B cell (primary cell): ENCODE measurements at regions not wholly inside any gene's neighbourhood (a gene's known extent, or its start where the extent isn't known, plus 50 kb on each side); places are given as distances from the start of the nearest gene placed in this dataset.

Source experiments
- ATAC-seq: fragments of 200-7000 bp; cut with Tn5 transposase; one replicate; pipeline ENCODE4 v1.10.0; 2021; ENCODE audit warnings: low read depth, mild to moderate bottlenecking, moderate number of reproducible peaks, moderate library complexity
- CTCF ChIA-PET: fragments of 350-600 bp; sonication (Branson Sonifier 250); formaldehyde crosslinking; loops from one replicate; lab custom pipeline; 2021; ENCODE audit warnings: antibody characterized with exemption, inconsistent platforms; lab: Charles Lee
- POLR2A ChIA-PET: fragments of 350-600 bp; sonication (Branson Sonifier 250); formaldehyde crosslinking; loops from one replicate; lab custom pipeline; 2021; ENCODE audit warnings: antibody characterized with exemption; lab: Charles Lee
- DNase-seq: peaks from one replicate; pipeline ENCODE4 v3.0.0; 2013
- H2AFZ ChIP-seq: 2 replicates; pipeline ENCODE4 v1.6.1; 2012; ENCODE audit warnings: mild to moderate bottlenecking, low read depth, low read length; ENCODE audit not compliant: insufficient read depth, poor library complexity, severe bottlenecking
- H3K27ac ChIP-seq, 2 donors: 1 replicate in 1 of 2; 2 replicates in 1 of 2; pipeline ENCODE4 v1.5.1; 2012 to 2013; ENCODE audit warnings: low read length in 2 of 2, mild to moderate bottlenecking in 2 of 2, moderate library complexity in 1 of 2
- H3K27me3 ChIP-seq, 4 experiments: fragments of 200-600 bp in 1 of 4; sonication (generic) in 1 of 4; replicated peaks in 1 of 4; 1 replicate in 2 of 4; 2 replicates in 2 of 4; pipeline versions ENCODE4 v1.6.1 to v1.7.0; 2013 to 2016; ENCODE audit warnings: low read length in 3 of 4, mild to moderate bottlenecking in 2 of 4, mixed read lengths in 1 of 4, moderate library complexity in 1 of 4; ENCODE audit not compliant: insufficient read depth in 4 of 4, control insufficient read depth in 3 of 4; ENCODE audit errors: control extremely low read depth in 1 of 4
- H3K36me3 ChIP-seq, 2 experiments: replicated peaks in 1 of 2; 1 replicate in 1 of 2; 2 replicates in 1 of 2; pipeline versions ENCODE4 v1.6.1 to v1.7.1; 2013; ENCODE audit warnings: low read length in 1 of 2; ENCODE audit not compliant: insufficient read depth in 2 of 2, control insufficient read depth in 1 of 2; ENCODE audit errors: control extremely low read depth in 1 of 2, extremely low read depth in 1 of 2
- H3K4me1 ChIP-seq, 2 donors: fragments of 200-600 bp in 1 of 2; sonication (generic) in 1 of 2; 1 replicate in 1 of 2; 2 replicates in 1 of 2; pipeline versions ENCODE4 v1.5.1 to v1.6.1; 2013 to 2017; ENCODE audit warnings: low read length in 2 of 2; ENCODE audit not compliant: control insufficient read depth in 2 of 2, insufficient read depth in 2 of 2
- H3K4me2 ChIP-seq: replicated peaks from 2 replicates; pipeline ENCODE3; 2012; ENCODE audit warnings: mild to moderate bottlenecking, low read depth, low read length; ENCODE audit not compliant: poor library complexity, severe bottlenecking
- H3K4me3 ChIP-seq, 5 experiments: fragments of 200-600 bp in 1 of 5; sonication (generic) in 1 of 5; 1 replicate in 3 of 5; 2 replicates in 2 of 5; pipeline versions ENCODE4 v1.5.1 to v1.7.0; 2011 to 2016; ENCODE audit warnings: low read length in 4 of 5, mild to moderate bottlenecking in 4 of 5, low read depth in 2 of 5, control low read depth in 1 of 5, moderate library complexity in 1 of 5; ENCODE audit not compliant: insufficient read depth in 1 of 5; ENCODE audit errors: control extremely low read depth in 1 of 5, extremely low read depth in 1 of 5
- H3K79me2 ChIP-seq: fragments of 200-600 bp; sonication (generic); one replicate; pipeline ENCODE4 v1.6.0; 2016; ENCODE audit warnings: low read length; ENCODE audit not compliant: control insufficient read depth, insufficient read depth
- H3K9ac ChIP-seq: fragments of 200-600 bp; sonication (generic); 2 replicates; pipeline ENCODE4 v1.6.1; 2017; ENCODE audit warnings: mild to moderate bottlenecking, low read length, moderate library complexity
- H3K9me3 ChIP-seq, 3 donors: one replicate each; pipeline versions ENCODE4 v1.6.1 to v1.7.1; 2013; ENCODE audit warnings: low read length in 2 of 3; ENCODE audit not compliant: control insufficient read depth in 2 of 3, insufficient read depth in 1 of 3; ENCODE audit errors: control extremely low read depth in 1 of 3
- H4K20me1 ChIP-seq: 2 replicates; pipeline ENCODE4 v1.6.0; 2012; ENCODE audit warnings: mild to moderate bottlenecking, low read length; ENCODE audit not compliant: insufficient read depth, control insufficient read depth, poor library complexity, severe bottlenecking
- H3K27ac Mint-ChIP-seq: one replicate; pipeline ENCODE4 v1.8.0; 2021; ENCODE audit warnings: mixed read lengths
- H3K27me3 Mint-ChIP-seq: one replicate; pipeline ENCODE4 v1.8.0; 2021; ENCODE audit warnings: mixed read lengths
- H3K4me1 Mint-ChIP-seq: one replicate; pipeline ENCODE4 v1.8.0; 2021; ENCODE audit warnings: mixed read lengths
- H3K4me3 Mint-ChIP-seq: one replicate; pipeline ENCODE4 v1.8.0; 2021; ENCODE audit warnings: mixed read lengths
- H3K9me3 Mint-ChIP-seq: one replicate; pipeline ENCODE4 v1.8.0; 2022; ENCODE audit warnings: mixed read lengths; ENCODE audit not compliant: insufficient read depth
- EZH2 ChIP-seq: IDR thresholded peaks from 2 replicates; pipeline ENCODE4 v1.6.1; 2012; ENCODE audit warnings: borderline replicate concordance, low read depth, mild to moderate bottlenecking, moderate library complexity, low read length; ENCODE audit not compliant: insufficient read depth, poor library complexity, severe bottlenecking
- WGBS: methylation state at CpG from one replicate; pipeline ENCODE4 v1.1.5; 2013; ENCODE audit warnings: missing lambda C conversion rate; ENCODE audit not compliant: insufficient coverage; 5-methylcytosine and 5-hydroxymethylcytosine counted together
- intact Hi-C: fragments of 100-400 bp; cut with micrococcal nuclease; formaldehyde crosslinking; loops from one replicate; pipeline ENCODE4 v1.10.0; 2022
- TF ChIP-seq, protein P1 (sequence below): fragments of 200-600 bp; IDR thresholded peaks from one replicate; pipeline ENCODE4 v1.8.0; 2022; ENCODE audit warnings: antibody characterized with exemption, mild to moderate bottlenecking

DNA sequence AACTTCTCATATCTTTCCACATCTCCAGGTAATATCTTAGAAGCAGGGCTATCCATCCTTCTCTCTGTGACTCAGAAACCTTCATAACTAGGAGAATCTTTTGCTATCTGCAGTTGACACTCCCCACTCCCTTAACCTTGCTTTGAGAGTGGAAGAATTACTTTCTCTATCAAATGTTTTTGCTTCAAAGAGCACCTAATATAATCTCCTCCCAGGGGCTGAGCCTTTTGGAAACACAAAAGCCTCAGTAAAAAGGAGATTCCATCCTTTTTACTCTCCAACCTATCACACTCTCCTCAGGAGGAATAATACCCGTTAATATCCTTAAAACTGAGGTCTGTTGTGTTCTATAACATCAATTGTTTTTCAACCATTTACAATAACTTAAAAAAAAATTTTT lies 94.9 kb upstream of the DNAJC10 start:
- TF ChIP-seq, protein P1, sequence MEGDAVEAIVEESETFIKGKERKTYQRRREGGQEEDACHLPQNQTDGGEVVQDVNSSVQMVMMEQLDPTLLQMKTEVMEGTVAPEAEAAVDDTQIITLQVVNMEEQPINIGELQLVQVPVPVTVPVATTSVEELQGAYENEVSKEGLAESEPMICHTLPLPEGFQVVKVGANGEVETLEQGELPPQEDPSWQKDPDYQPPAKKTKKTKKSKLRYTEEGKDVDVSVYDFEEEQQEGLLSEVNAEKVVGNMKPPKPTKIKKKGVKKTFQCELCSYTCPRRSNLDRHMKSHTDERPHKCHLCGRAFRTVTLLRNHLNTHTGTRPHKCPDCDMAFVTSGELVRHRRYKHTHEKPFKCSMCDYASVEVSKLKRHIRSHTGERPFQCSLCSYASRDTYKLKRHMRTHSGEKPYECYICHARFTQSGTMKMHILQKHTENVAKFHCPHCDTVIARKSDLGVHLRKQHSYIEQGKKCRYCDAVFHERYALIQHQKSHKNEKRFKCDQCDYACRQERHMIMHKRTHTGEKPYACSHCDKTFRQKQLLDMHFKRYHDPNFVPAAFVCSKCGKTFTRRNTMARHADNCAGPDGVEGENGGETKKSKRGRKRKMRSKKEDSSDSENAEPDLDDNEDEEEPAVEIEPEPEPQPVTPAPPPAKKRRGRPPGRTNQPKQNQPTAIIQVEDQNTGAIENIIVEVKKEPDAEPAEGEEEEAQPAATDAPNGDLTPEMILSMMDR: no peak
- TF ChIP-seq EZH2: no peak
- no CpG with 5 or more reads among the region's 1 CpG for WGBS
- H4K20me1 ChIP-seq: no peaks in the 10 kb centered on the region
- H3K9ac ChIP-seq: no peak overlapping the region
- H3K4me1 ChIP-seq: no peaks in the 10 kb centered on the region
- H3K27me3 ChIP-seq: no peaks in the 10 kb centered on the region
- H3K4me1 Mint-ChIP-seq: no peaks in the 10 kb centered on the region
- ATAC-seq: no peak
- ChIA-PET CTCF (no interaction called here), POLR2A (no interaction called here)
- H2AFZ ChIP-seq: no peak overlapping the region
- intact Hi-C loops: no loop called here
- peaks cover 12% of the 10 kb centered on the region for H3K27me3 Mint-ChIP-seq
- H3K9me3 ChIP-seq: no peaks in the 10 kb centered on the region
- H3K27ac Mint-ChIP-seq: no peak overlapping the region
- H3K4me2 ChIP-seq: no peak overlapping the region
- no peak overlapping the region for H3K4me3 ChIP-seq
- no peaks in the 10 kb centered on the region for H3K79me2 ChIP-seq
- H3K9me3 Mint-ChIP-seq: no peaks in the 10 kb centered on the region
- no peak overlapping the region for H3K27ac ChIP-seq
- DNase-seq: no peak
- H3K36me3 ChIP-seq: no peaks in the 10 kb centered on the region
- no peak overlapping the region for H3K4me3 Mint-ChIP-seq

DNA sequence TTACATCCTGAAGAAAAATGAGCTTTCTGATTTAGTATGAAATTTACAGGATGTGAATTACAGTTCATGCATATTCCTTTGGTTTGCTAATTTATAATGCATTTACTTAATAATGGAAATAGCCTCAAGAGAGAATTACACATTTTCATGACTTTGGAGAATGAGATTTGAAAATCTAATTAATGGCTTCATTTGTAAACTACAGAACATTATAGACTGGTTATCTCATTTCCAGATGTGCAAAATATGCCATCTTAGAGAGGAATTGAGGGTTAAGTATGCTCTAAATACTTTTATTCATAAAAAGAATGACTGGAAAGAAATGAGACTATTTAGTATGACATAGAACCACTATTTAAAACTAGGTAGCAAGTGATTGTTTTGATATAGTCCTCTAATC lies 94.2 kb upstream of the DNAJC10 start:
- H3K9me3 Mint-ChIP-seq: no peaks in the 10 kb centered on the region
- H3K27me3 ChIP-seq: no peaks in the 10 kb centered on the region
- CTCF ChIA-PET: no interaction called here
- no peak overlapping the region for H2AFZ ChIP-seq
- no peaks in the 10 kb centered on the region for H3K36me3 ChIP-seq
- no peaks in the 10 kb centered on the region for H3K4me1 Mint-ChIP-seq
- H3K4me3 ChIP-seq: no peak overlapping the region
- no peak for DNase-seq
- no peak overlapping the region for H3K27ac Mint-ChIP-seq
- intact Hi-C loops: no loop called here
- H3K4me3 Mint-ChIP-seq: no peak overlapping the region
- POLR2A ChIA-PET: no interaction called here
- ATAC-seq: no peak
- no peaks in the 10 kb centered on the region for H3K9me3 ChIP-seq
- H3K79me2 ChIP-seq: no peaks in the 10 kb centered on the region
- no peaks in the 10 kb centered on the region for H4K20me1 ChIP-seq
- peaks cover 12% of the 10 kb centered on the region for H3K27me3 Mint-ChIP-seq
- no peak overlapping the region for H3K4me2 ChIP-seq
- no peaks in the 10 kb centered on the region for H3K4me1 ChIP-seq
- TF ChIP-seq, protein P1: no peak
- TF ChIP-seq EZH2: no peak
- H3K9ac ChIP-seq: no peak overlapping the region
- H3K27ac ChIP-seq: no peak overlapping the region
